Hepatocyte (in vitro differentiated cells): ENCODE measurements at regions not wholly inside any gene's neighbourhood (a gene's known extent, or its start where the extent isn't known, plus 50 kb on each side); places are given as distances from the start of the nearest gene placed in this dataset.

Experiments used
- CTCF ChIP-seq: fragments of 200-600 bp; sonication (generic); IDR thresholded peaks from 2 replicates; pipeline ENCODE4 v1.5.1; 2016; ENCODE audit warnings: antibody characterized with exemption, mild to moderate bottlenecking; ENCODE audit not compliant: poor library complexity
- EZH2phosphoT487 ChIP-seq: fragments of 200-600 bp; sonication (generic); IDR thresholded peaks from one replicate; pipeline ENCODE4 v1.6.1; 2018; ENCODE audit warnings: antibody characterized with exemption, mild to moderate bottlenecking, low read depth, moderate library complexity; ENCODE audit not compliant: unreplicated experiment, severe bottlenecking

GRCh38 chr22:44587737-44588310 is 89.8 kb upstream of the RTL6 start:
- TF ChIP-seq EZH2phosphoT487, result no peak
- TF ChIP-seq CTCF, result no peak
